ENCODE measurements at regions not wholly inside any gene's neighbourhood (a gene's known extent, or its start where the extent isn't known, plus 50 kb on each side); places are given as distances from the start of the nearest gene placed in this dataset.
A peak's percentile ranks its signal among the peaks of the same experiment; 100 is the strongest.

DNA sequence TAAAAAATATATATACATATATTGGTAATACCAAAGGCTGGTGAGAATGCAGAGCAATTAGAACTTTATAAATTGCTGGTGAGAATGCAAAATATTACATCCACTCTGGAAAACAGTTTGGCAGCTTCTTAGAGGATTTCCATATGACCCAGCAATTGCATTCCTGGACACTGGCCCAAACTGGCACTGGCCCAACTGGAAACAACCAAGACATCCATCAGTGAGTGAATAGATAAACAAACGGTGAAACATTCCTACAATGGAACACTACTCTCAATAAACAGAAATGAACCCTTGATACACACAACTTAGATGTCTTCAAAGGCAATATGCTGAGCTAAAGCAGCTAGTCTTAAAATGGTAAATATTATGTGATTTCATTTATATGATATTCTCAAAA lies 524.2 kb downstream of the IQCM start:
- Histone ChIP-seq H3K9me3 (no peaks in the 10 kb centered on the region), H3K4me3 (no peak overlapping the region), H3K4me1 (ENCODE audit: low read depth) (no peaks in the 10 kb centered on the region), H3K36me3 (ENCODE audit: low read depth) (no peaks in the 10 kb centered on the region)
- DNase-seq = peak in 2 of 3 donors; percentile 11 to 19
- TF ChIP-seq, protein P1, sequence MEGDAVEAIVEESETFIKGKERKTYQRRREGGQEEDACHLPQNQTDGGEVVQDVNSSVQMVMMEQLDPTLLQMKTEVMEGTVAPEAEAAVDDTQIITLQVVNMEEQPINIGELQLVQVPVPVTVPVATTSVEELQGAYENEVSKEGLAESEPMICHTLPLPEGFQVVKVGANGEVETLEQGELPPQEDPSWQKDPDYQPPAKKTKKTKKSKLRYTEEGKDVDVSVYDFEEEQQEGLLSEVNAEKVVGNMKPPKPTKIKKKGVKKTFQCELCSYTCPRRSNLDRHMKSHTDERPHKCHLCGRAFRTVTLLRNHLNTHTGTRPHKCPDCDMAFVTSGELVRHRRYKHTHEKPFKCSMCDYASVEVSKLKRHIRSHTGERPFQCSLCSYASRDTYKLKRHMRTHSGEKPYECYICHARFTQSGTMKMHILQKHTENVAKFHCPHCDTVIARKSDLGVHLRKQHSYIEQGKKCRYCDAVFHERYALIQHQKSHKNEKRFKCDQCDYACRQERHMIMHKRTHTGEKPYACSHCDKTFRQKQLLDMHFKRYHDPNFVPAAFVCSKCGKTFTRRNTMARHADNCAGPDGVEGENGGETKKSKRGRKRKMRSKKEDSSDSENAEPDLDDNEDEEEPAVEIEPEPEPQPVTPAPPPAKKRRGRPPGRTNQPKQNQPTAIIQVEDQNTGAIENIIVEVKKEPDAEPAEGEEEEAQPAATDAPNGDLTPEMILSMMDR (IDR thresholded peaks at IDR 0.05) = no peak
- intact Hi-C loops (cut with DNase I, micrococcal nuclease) = no loop called here
- ATAC-seq = no peak

DNA sequence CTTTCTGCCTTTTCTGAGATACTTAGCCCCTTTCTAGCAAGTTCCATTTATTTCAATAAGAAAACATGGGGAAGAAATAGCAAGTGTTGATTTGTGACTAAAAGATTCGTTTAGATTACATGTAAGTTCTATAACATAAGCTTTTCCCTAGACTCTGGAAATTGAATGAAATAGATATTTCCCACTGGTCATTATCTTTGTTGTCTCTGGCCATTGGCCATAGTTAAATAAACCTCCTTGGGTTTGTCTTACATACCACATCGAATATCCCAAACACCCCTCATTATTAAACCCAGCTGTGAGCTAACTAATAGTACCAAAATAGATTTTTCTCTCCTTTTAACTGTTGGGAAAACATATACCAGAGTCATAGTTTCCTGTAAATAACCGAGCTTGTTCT lies 534.8 kb downstream of the IQCM start:
- DNase-seq = no peak
- Histone ChIP-seq H3K9me3 (no peaks in the 10 kb centered on the region), H3K36me3 (ENCODE audit: low read depth) (no peaks in the 10 kb centered on the region), H3K4me1 (ENCODE audit: low read depth) (no peaks in the 10 kb centered on the region), H3K4me3 (no peak overlapping the region)
- no peak for ATAC-seq
- intact Hi-C loops (cut with DNase I, micrococcal nuclease) = no loop called here
- TF ChIP-seq, protein P1 (IDR thresholded peaks at IDR 0.05) = no peak

DNA sequence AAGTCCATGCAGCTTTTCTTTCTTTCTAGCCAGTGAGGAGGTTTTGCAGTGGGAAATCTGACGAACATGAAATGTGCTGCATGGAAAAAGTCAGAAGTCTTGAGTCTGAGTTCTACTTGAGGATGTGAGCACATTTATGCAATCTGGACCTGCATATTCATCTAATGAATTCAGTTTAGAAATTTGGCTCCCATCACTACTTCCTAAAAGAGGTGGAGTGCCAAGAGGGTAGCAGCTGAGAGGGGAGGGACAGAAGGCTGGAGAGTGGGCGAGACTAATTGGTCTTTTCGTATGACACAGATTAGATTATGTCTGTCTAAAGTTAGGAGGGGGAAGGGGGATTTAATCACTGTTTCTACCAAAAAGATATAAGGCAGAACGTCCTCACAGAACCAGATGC lies 535.9 kb downstream of the IQCM start:
- intact Hi-C loops (cut with DNase I, micrococcal nuclease) = no loop called here
- peaks cover 7% of the 10 kb centered on the region for H3K9me3 ChIP-seq
- H3K4me1 ChIP-seq (ENCODE audit: low read depth) = no peaks in the 10 kb centered on the region
- H3K4me3 ChIP-seq = no peak overlapping the region
- ATAC-seq (no peak), DNase-seq (no peak)
- TF ChIP-seq, protein P1 (IDR thresholded peaks at IDR 0.05) = no peak
- no peaks in the 10 kb centered on the region for H3K36me3 ChIP-seq (ENCODE audit: low read depth)

DNA sequence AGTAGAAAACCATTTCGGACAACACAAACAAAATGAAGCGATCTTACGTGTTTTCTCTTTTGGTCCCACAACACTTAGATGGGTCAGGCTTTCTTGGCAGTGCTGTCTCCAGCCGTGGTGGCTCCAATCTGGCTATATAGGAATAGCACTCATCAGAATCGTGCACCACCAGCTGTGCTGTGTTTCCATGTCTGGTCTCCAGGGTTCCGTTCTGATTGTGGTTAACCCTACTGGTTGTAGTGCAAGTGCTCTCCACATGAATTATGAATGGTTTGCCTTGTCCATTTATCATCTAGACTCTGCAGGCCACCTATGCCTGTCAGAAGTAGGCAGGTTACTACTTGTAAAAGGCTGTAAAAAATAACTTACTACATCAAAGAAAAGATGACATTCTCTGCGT lies 536.3 kb downstream of the IQCM start:
- Histone ChIP-seq H3K9me3 (peaks cover 7% of the 10 kb centered on the region), H3K4me1 (ENCODE audit: low read depth) (no peaks in the 10 kb centered on the region), H3K4me3 (no peak overlapping the region), H3K36me3 (ENCODE audit: low read depth) (no peaks in the 10 kb centered on the region)
- ATAC-seq = no peak
- TF ChIP-seq, protein P1 (IDR thresholded peaks at IDR 0.05) = no peak
- intact Hi-C loops (cut with DNase I, micrococcal nuclease) = no loop called here
- no peak for DNase-seq

DNA sequence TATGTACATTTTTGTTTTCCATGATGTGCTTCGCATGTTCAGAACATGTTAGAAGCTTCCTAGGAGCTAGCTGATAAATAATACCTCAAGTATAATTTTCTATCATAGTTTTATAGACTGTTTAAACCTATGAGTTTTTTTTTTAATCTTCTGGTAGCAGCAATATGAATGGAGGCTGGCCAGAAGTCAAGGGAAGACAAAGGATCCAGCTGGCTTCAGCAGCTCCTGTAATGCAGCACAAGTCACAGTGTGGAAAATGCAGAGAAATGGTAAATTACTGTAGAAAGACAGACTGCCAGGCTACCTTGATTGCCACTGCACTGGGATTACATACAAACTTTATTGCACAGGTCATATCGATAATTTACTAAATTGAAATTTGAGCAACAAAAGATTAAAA lies 537.9 kb downstream of the IQCM start:
- H3K4me1 ChIP-seq (ENCODE audit: low read depth) = no peaks in the 10 kb centered on the region
- H3K9me3 ChIP-seq = peaks cover 7% of the 10 kb centered on the region
- H3K4me3 ChIP-seq = no peak overlapping the region
- intact Hi-C loops (cut with DNase I, micrococcal nuclease) = no loop called here
- ATAC-seq (no peak), DNase-seq (no peak)
- TF ChIP-seq, protein P1 (IDR thresholded peaks at IDR 0.05) = no peak
- no peaks in the 10 kb centered on the region for H3K36me3 ChIP-seq (ENCODE audit: low read depth)

DNA sequence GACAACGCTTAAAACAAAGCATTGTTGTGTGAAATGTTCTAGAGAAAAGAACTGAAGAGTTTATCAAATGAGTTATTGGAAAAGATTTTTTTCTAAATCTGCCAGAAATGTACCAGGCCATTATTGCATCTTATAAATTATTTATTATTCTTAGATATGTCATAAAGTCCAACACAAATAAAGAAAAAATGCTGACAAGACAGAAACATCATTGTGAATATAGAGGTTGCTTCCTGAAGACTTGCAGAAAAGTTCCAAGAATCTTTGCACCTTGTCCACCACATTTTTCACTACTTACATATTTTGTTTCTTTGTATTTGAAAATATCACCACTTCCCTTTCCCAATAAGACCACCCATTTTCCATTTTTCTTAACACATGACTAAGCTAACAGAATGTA lies 545.8 kb downstream of the IQCM start:
- intact Hi-C loops (cut with DNase I, micrococcal nuclease) = no loop called here
- H3K4me3 ChIP-seq = no peak overlapping the region
- ATAC-seq = no peak

More for the DNA sequence above, 545.8 kb downstream of the IQCM start:
- no peak for DNase-seq
- H3K9me3 ChIP-seq = no peaks in the 10 kb centered on the region
- H3K36me3 ChIP-seq (ENCODE audit: low read depth) = no peaks in the 10 kb centered on the region
- H3K4me1 ChIP-seq (ENCODE audit: low read depth) = no peaks in the 10 kb centered on the region
- TF ChIP-seq, protein P1 (IDR thresholded peaks at IDR 0.05) = no peak

Data from mucosa of descending colon (tissue), 3 donors.